HG02870 (cell line): ENCODE measurements at regions not wholly inside any gene's neighbourhood (a gene's known extent, or its start where the extent isn't known, plus 50 kb on each side); places are given as distances from the start of the nearest gene placed in this dataset.
"Not testable (repeated sequence)": the region's sequence is repeated elsewhere in the genome, so short reads cannot be mapped to it uniquely, and the experiment has no call there.

ENCODE experiments used
- ATAC-seq: cut with Tn5 transposase; IDR thresholded peaks from one replicate; pipeline ENCODE4 v1.9.1; 2021; ENCODE audit warnings: mild to moderate bottlenecking, moderate library complexity; ENCODE audit not compliant: unreplicated experiment

GRCh38 chr5:1731855-1732237 lies 67.8 kb downstream of the MRPL36 start:
- not testable (repeated sequence) for ATAC-seq

GRCh38 chr5:1731091-1731639 lies 68.5 kb downstream of the MRPL36 start:
- ATAC-seq, result no peak

GRCh38 chr5:1730487-1730847 lies 69.2 kb downstream of the MRPL36 start:
- no peak for ATAC-seq

GRCh38 chr5:1729641-1730486 lies 69.8 kb downstream of the MRPL36 start:
- ATAC-seq, result no peak

GRCh38 chr5:1728846-1729245 lies 70.8 kb downstream of the MRPL36 start:
- no peak for ATAC-seq

GRCh38 chr5:1727571-1727970 lies 72.1 kb downstream of the MRPL36 start:
- ATAC-seq, result no peak

- ATAC-seq, result no peak
These were observed 72.7 kb downstream of the MRPL36 start for GRCh38 chr5:1726956-1727355.

GRCh38 chr5:1726469-1726865 lies 73.2 kb downstream of the MRPL36 start:
- ATAC-seq, result no peak

- no peak for ATAC-seq
These were observed 73.8 kb downstream of the MRPL36 start for GRCh38 chr5:1725641-1726468.

GRCh38 chr5:1724822-1725602 lies 74.6 kb downstream of the MRPL36 start:
- ATAC-seq, result no peak

GRCh38 chr5:1723957-1724821 lies 75.4 kb downstream of the MRPL36 start:
- ATAC-seq, result no peak

- ATAC-seq, result no peak
These were observed 76.2 kb downstream of the MRPL36 start for GRCh38 chr5:1723476-1723875.

GRCh38 chr5:1722877-1723276 lies 76.8 kb downstream of the MRPL36 start:
- ATAC-seq, result no peak

- no peak for ATAC-seq
These were observed 79.1 kb downstream of the MRPL36 start for GRCh38 chr5:1720396-1721110.

- ATAC-seq, result no peak
These were observed 79.8 kb downstream of the MRPL36 start for GRCh38 chr5:1719860-1720259.

GRCh38 chr5:1718669-1719068 lies 81.0 kb downstream of the MRPL36 start:
- no peak for ATAC-seq

GRCh38 chr5:1710091-1710490 lies 89.5 kb downstream of the MRPL36 start:
- not testable (repeated sequence) for ATAC-seq

GRCh38 chr5:1709171-1709803 lies 90.3 kb downstream of the MRPL36 start:
- no peak for ATAC-seq

GRCh38 chr5:1708592-1709141 lies 91.0 kb downstream of the MRPL36 start:
- ATAC-seq, result no peak
